ENCODE measurements at regions not wholly inside any gene's neighbourhood (a gene's known extent, or its start where the extent isn't known, plus 50 kb on each side); places are given as distances from the start of the nearest gene placed in this dataset.
A peak's percentile ranks its signal among the peaks of the same experiment; 100 is the strongest.

GRCh38 chr21:41665766-41666595, 100.9 kb downstream of the RIPK4 start:
- Histone ChIP-seq H3K36me3 (replicated peaks in 1 of 2; ENCODE audit: insufficient read depth in 1 of 2, low read depth in 2 of 2) (no peaks in the 10 kb centered on the region), H3K27ac (no peak overlapping the region), H3K4me3 (no peak overlapping the region), H3K27me3 (no peaks in the 10 kb centered on the region), H3K9me3 (no peaks in the 10 kb centered on the region), H3K4me1 (peaks cover 4% of the 10 kb centered on the region)
- intact Hi-C loops (cut with DNase I), result no loop called here
- WGBS, 2 donors, result 78 to 87% methylated on average over 4 to 14 of the region's 16 CpGs
- ATAC-seq, result no peak
- peak in 2 of 4 donors; percentile 4 to 11 for DNase-seq
- TF ChIP-seq POLR2A (IDR thresholded peaks at IDR 0.05) (no peak), CTCF (IDR thresholded peaks at IDR 0.05) (no peak)

GRCh38 chr21:41664881-41665765, 101.7 kb downstream of the RIPK4 start:
- no peaks in the 10 kb centered on the region for H3K27me3 ChIP-seq
- peaks cover 4% of the 10 kb centered on the region for H3K4me1 ChIP-seq
- TF ChIP-seq CTCF (IDR thresholded peaks at IDR 0.05) (no peak), POLR2A (IDR thresholded peaks at IDR 0.05) (no peak)
- DNase-seq, result peak in 2 of 4 donors; percentile 5 to 6
- H3K9me3 ChIP-seq, result no peaks in the 10 kb centered on the region
- H3K4me3 ChIP-seq, result no peak overlapping the region
- intact Hi-C loops (cut with DNase I), result no loop called here
- H3K27ac ChIP-seq, result no peak overlapping the region
- peak; percentile 9 for ATAC-seq
- H3K36me3 ChIP-seq (replicated peaks in 1 of 2; ENCODE audit: insufficient read depth in 1 of 2, low read depth in 2 of 2), result no peaks in the 10 kb centered on the region
- WGBS, 2 donors, result 83 to 85% methylated on average over 22 to 32 of the region's 32 CpGs

- H3K36me3 ChIP-seq (replicated peaks in 1 of 2; ENCODE audit: insufficient read depth in 1 of 2, low read depth in 2 of 2), result no peaks in the 10 kb centered on the region
- H3K9me3 ChIP-seq, result no peaks in the 10 kb centered on the region
- H3K27ac ChIP-seq, result no peak overlapping the region
- no peaks in the 10 kb centered on the region for H3K27me3 ChIP-seq
- 66 to 71% methylated on average over 14 to 21 of the region's 21 CpGs for WGBS, 2 donors
- no peak for ATAC-seq
- peak in 3 of 7 experiments; percentile 29 to 30 (median 29) for TF ChIP-seq CTCF (IDR thresholded peaks at IDR 0.05)
- TF ChIP-seq POLR2A (IDR thresholded peaks at IDR 0.05), result no peak
- intact Hi-C loops (cut with DNase I), result no loop called here
- peak in 3 of 4 donors; percentile 24 to 59 (median 49) for DNase-seq
- H3K4me3 ChIP-seq, result no peak overlapping the region
- peaks cover 4% of the 10 kb centered on the region for H3K4me1 ChIP-seq
Observed at GRCh38 chr21:41663805-41664788, 102.8 kb downstream of the RIPK4 start.

GRCh38 chr21:41662761-41663160, 104.1 kb downstream of the RIPK4 start:
- H3K27me3 ChIP-seq, result no peaks in the 10 kb centered on the region
- no peaks in the 10 kb centered on the region for H3K36me3 ChIP-seq (replicated peaks in 1 of 2; ENCODE audit: insufficient read depth in 1 of 2, low read depth in 2 of 2)
- no peak overlapping the region for H3K4me3 ChIP-seq
- WGBS, 2 donors, result 78 to 80% methylated on average over 9 of the region's 9 CpGs
- DNase-seq (no peak), ATAC-seq (no peak)
- intact Hi-C loops (cut with DNase I), result no loop called here
- no peak overlapping the region for H3K27ac ChIP-seq
- no peaks in the 10 kb centered on the region for H3K9me3 ChIP-seq
- TF ChIP-seq POLR2A (IDR thresholded peaks at IDR 0.05), result no peak
- peaks cover 4% of the 10 kb centered on the region for H3K4me1 ChIP-seq
